RWPE2 (cell line): ENCODE measurements at regions not wholly inside any gene's neighbourhood (a gene's known extent, or its start where the extent isn't known, plus 50 kb on each side); places are given as distances from the start of the nearest gene placed in this dataset.

Experiments
- ATAC-seq: fragments of 200-7000 bp; cut with Tn5 transposase; 3 replicates; pipeline ENCODE4 v1.9.1; 2021; ENCODE audit warnings: low read depth
- DNase-seq: peaks from one replicate; pipeline ENCODE4 v3.0.0-alpha.2; 2020; ENCODE audit warnings: low spot score
- H3K27ac ChIP-seq: fragments of 450-650 bp; 2 replicates; pipeline ENCODE4 v1.5.1; 2017; ENCODE audit warnings: mild to moderate bottlenecking; ENCODE audit not compliant: poor library complexity, severe bottlenecking
- H3K27me3 ChIP-seq: fragments of 250-450 bp; sonication (Bioruptor Pico); 2 replicates; pipeline ENCODE4 v1.5.1; 2021; ENCODE audit warnings: mild to moderate bottlenecking, moderate library complexity; ENCODE audit not compliant: insufficient read depth, poor library complexity, severe bottlenecking
- H3K36me3 ChIP-seq: fragments of 250-450 bp; sonication (Bioruptor Pico); 2 replicates; pipeline ENCODE4 v1.5.1; 2020; ENCODE audit warnings: low read depth, mild to moderate bottlenecking, moderate library complexity
- H3K4me1 ChIP-seq: fragments of 250-450 bp; sonication (Bioruptor Pico); 2 replicates; pipeline ENCODE4 v1.5.1; 2021; ENCODE audit warnings: mild to moderate bottlenecking, moderate library complexity; ENCODE audit not compliant: insufficient read depth, poor library complexity, severe bottlenecking
- H3K4me3 ChIP-seq: fragments of 250-450 bp; sonication (Bioruptor Pico); 2 replicates; pipeline ENCODE4 v1.5.1; 2021; ENCODE audit warnings: mild to moderate bottlenecking, moderate library complexity; ENCODE audit not compliant: severe bottlenecking
- H3K9me3 ChIP-seq: fragments of 250-450 bp; sonication (Bioruptor Pico); 2 replicates; pipeline ENCODE4 v1.5.1; 2021; ENCODE audit warnings: mild to moderate bottlenecking, moderate library complexity; ENCODE audit not compliant: severe bottlenecking
- CTCF ChIP-seq: fragments of 450-650 bp; IDR thresholded peaks from one replicate; pipeline ENCODE4 v1.5.1; 2017; ENCODE audit warnings: mild to moderate bottlenecking, moderate library complexity; ENCODE audit not compliant: poor library complexity, severe bottlenecking

GRCh38 chr15:69860321-69860720 lies 237.4 kb downstream of the TLE3 start:
- Histone ChIP-seq H3K9me3 (no peaks in the 10 kb centered on the region), H3K27ac (no peak overlapping the region), H3K4me1 (no peaks in the 10 kb centered on the region), H3K27me3 (no peaks in the 10 kb centered on the region), H3K4me3 (no peak overlapping the region), H3K36me3 (no peaks in the 10 kb centered on the region)
- DNase-seq = no peak
- no peak for TF ChIP-seq CTCF
- no peak for ATAC-seq

DNA sequence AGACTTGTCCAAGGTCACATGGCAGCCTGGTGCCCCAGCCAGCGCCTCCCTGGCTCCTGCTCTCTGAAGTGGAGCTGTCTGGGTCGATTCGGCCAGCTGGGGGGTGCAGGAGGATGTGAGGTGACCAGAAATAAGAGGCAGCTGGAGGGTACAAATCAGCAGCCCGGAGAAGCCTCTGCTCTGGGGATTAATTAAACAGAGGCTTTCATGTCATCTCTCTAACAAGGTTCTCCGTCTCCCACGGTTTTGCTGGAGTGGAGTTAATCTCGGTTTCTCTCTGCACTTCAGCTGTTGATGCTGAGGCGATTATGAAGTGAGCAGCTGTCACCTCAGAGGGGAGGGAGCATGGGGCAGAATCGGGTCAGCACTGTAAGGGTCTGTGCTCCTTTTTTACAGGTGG lies 236.8 kb downstream of the TLE3 start:
- ATAC-seq = no peak
- H3K27me3 ChIP-seq = no peaks in the 10 kb centered on the region
- H3K36me3 ChIP-seq = no peaks in the 10 kb centered on the region
- H3K9me3 ChIP-seq = no peaks in the 10 kb centered on the region
- no peak overlapping the region for H3K27ac ChIP-seq
- H3K4me3 ChIP-seq = no peak overlapping the region
- H3K4me1 ChIP-seq = no peaks in the 10 kb centered on the region
- no peak for DNase-seq
- TF ChIP-seq CTCF = no peak

- ATAC-seq (no peak), DNase-seq (no peak)
- Histone ChIP-seq H3K27me3 (no peaks in the 10 kb centered on the region), H3K27ac (no peak overlapping the region), H3K36me3 (no peaks in the 10 kb centered on the region), H3K4me1 (no peaks in the 10 kb centered on the region), H3K9me3 (no peaks in the 10 kb centered on the region), H3K4me3 (no peak overlapping the region)
- no peak for TF ChIP-seq CTCF
These were observed 236.2 kb downstream of the TLE3 start for GRCh38 chr15:69861331-69862171.

GRCh38 chr15:69862540-69862939 lies 235.2 kb downstream of the TLE3 start:
- DNase-seq = no peak
- no peaks in the 10 kb centered on the region for H3K9me3 ChIP-seq
- H3K36me3 ChIP-seq = no peaks in the 10 kb centered on the region
- H3K4me3 ChIP-seq = no peak overlapping the region
- TF ChIP-seq CTCF = no peak
- ATAC-seq = no peak
- no peaks in the 10 kb centered on the region for H3K4me1 ChIP-seq
- H3K27ac ChIP-seq = no peak overlapping the region
- H3K27me3 ChIP-seq = no peaks in the 10 kb centered on the region

DNA sequence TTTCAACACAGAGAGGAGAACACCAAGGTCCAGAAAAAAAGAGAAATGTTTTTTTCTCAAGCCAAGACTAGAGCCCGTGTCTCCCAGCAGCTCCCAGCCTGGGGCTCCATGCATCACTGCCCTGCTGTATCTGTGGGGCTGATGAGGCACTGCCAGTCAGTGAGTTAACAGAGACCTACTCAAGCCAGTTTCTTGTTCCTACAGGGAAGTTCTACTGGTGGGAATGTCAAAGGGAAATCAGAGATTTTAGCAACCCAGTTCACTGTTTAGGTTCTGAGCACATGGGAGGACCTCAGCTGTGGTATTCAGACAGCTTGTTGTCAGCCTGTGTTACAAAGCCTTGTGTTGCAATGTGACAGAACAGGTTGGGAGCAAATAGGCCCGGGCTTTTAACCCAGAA lies 234.3 kb downstream of the TLE3 start:
- ATAC-seq (no peak), DNase-seq (no peak)
- Histone ChIP-seq H3K27me3 (no peaks in the 10 kb centered on the region), H3K36me3 (no peaks in the 10 kb centered on the region), H3K4me1 (no peaks in the 10 kb centered on the region), H3K4me3 (no peak overlapping the region), H3K27ac (no peak overlapping the region), H3K9me3 (no peaks in the 10 kb centered on the region)
- TF ChIP-seq CTCF = no peak
